GM10266 (cell line): ENCODE measurements at regions not wholly inside any gene's neighbourhood (a gene's known extent, or its start where the extent isn't known, plus 50 kb on each side); places are given as distances from the start of the nearest gene placed in this dataset.
"Not testable (repeated sequence)": the region's sequence is repeated elsewhere in the genome, so short reads cannot be mapped to it uniquely, and the experiment has no call there.

Experiments used
- DNase-seq: peaks from one replicate; pipeline ENCODE4 v3.0.0; 2012; ENCODE audit errors: extremely low spot score
- CTCF ChIP-seq: IDR thresholded peaks from 2 replicates; pipeline ENCODE4 v1.5.1; 2012; ENCODE audit warnings: mild to moderate bottlenecking, low read depth; ENCODE audit not compliant: control insufficient read depth, insufficient read depth; ENCODE audit errors: missing control alignments

DNA sequence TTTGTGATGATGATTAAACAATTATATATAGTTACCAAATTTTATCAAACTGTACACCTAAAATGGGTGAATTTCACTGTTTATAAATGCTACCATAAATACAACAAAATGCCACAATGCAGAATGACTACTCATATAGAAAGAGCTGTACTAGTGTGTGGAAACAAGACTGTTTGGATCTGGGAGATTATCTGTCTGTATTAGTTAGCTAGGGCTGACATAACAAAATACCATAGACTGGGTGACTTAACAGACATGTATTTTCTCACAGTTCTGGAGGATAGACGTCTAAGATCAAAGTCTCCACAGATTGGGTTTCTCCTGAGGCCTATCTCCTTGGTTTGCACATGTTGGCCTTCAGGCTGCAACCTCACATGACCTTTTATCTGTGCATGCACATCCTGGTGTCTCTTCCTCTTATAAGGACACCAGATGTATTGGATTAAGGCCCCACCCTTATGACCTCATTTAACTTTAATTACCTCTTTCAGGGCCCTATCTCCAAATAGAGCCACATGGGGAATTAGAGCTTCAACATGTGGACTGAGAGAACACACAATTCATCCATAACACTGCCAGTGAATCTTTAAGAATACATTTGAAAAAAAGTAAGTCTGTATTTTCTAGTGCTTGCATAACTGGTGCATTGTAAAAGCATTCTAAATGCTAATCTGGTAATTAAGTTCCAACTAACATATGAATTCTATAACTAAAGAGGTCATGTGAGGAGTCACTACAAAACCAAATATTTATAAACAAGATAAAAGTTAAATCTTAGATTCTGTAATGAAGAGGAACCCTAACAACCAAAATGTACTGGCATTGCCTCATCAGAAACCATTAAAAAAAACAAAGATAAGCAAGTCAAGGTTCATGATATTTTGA is 699.6 kb downstream of the NYAP2 start:
- TF ChIP-seq CTCF, result no peak
- no peak for DNase-seq

- no peak for DNase-seq
- no peak for TF ChIP-seq CTCF
Observed at GRCh38 chr2:226095058-226095457, 695.5 kb downstream of the NYAP2 start.

DNA sequence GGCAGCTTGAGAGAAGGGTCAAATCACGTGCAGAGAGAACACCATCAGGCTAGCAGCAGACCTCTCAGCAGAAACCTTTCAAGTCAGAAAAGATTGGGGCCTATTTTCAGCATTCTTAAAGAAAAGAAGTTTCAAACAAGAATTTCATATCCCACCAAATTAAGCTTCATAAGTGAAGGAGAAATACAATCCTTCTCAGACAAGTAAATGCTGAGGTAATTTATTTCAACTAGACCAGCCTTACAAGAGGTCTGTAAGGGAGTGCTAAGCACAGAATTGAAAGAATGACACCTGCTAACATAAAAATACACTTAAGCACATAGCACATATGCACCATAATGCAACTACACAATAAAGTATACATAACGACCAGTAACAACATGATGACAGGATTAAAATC is 693.9 kb downstream of the NYAP2 start:
- no peak for DNase-seq
- no peak for TF ChIP-seq CTCF

DNA sequence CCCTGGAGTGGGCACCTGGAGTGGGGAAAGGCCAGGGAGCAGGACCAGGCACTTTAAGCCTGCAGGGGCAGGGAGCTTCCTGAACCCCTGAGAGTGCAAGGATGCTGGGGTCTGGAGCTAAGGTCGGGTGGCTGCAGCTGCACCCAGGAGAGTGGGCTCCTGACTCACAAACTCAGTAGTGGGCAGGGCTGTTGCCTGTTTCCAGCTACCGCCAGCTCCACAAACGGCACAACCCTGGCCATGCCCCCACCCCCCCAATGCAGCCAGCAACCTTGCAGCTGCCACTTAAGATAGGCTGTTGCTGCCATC is 688.8 kb downstream of the NYAP2 start:
- no peak for DNase-seq
- no peak for TF ChIP-seq CTCF

- no peak for TF ChIP-seq CTCF
- no peak for DNase-seq
Observed at GRCh38 chr2:226087505-226088365, 688.2 kb downstream of the NYAP2 start.

DNA sequence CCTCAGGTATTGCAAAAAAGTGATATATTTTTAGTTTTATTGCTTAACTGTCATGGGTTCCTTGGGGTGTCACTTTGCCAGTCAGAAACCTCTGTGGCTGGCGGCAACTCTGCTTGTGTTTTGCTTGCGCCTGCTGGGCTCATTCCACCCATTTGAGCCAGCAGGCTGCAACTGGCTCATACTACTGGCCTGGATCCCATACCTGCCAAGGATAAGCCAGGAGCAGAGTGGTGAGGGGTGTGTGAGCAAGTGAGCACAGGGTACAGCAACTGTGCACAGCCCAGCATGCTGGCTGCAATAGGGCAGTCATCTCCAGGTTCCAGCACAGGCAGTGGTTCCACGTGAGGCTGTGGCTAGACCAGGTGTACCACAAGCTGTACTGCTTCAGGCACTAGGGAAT is 687.5 kb downstream of the NYAP2 start:
- TF ChIP-seq CTCF, result no peak
- no peak for DNase-seq

DNA sequence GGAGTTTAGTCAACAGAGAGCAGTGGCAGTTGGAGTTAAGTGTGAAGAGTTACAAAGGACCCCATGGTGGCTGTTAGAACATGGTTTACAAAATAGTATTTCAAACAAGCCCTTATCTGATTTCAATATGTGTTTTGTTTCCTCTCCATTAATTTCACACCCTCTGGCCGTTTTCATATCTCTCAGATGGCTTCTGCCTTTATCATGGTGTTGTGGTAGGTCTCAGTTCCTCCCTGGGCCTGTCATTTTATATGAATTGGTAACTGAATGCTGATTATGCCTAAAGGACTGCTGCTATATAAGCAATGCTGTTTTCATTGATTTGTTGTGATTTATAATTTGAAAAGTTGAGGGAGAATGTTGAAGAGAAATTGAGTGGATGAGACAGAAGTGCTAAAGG is 686.7 kb downstream of the NYAP2 start:
- DNase-seq, result no peak
- no peak for TF ChIP-seq CTCF

GRCh38 chr2:226085425-226085824 is 685.9 kb downstream of the NYAP2 start:
- DNase-seq, result not testable (repeated sequence)
